Esophagus muscularis mucosa (tissue), 4 donors: ENCODE measurements at regions not wholly inside any gene's neighbourhood (a gene's known extent, or its start where the extent isn't known, plus 50 kb on each side); places are given as distances from the start of the nearest gene placed in this dataset.

Experiments used
- DNase-seq: peaks from one replicate; pipeline ENCODE4 v3.0.0-alpha.2; 2017; ENCODE audit errors: extremely low spot score
- H3K27ac ChIP-seq, 4 donors: fragments of 200-600 bp; sonication (generic); replicated peaks in 1 of 4; 1 replicate in 3 of 4; 2 replicates in 1 of 4; pipeline ENCODE4 v1.5.1; 2016 to 2019; ENCODE audit warnings: mild to moderate bottlenecking in 1 of 4
- H3K27me3 ChIP-seq, 4 donors: fragments of 200-600 bp; sonication (generic); one replicate each; pipeline versions ENCODE4 v1.5.1 to v1.6.0; 2016 to 2019
- H3K36me3 ChIP-seq, 4 donors: fragments of 200-600 bp; sonication (generic); one replicate each; pipeline ENCODE4 v1.5.1; 2016 to 2019
- H3K4me1 ChIP-seq, 4 donors: fragments of 200-600 bp; sonication (generic); one replicate each; pipeline ENCODE4 v1.5.1; 2016 to 2019
- H3K4me3 ChIP-seq, 4 donors: fragments of 200-600 bp; sonication (generic); 1 replicate in 2 of 4; 2 replicates in 2 of 4; pipeline ENCODE4 v1.5.1; 2016 to 2019; ENCODE audit warnings: mild to moderate bottlenecking in 4 of 4, moderate library complexity in 1 of 4
- H3K9me3 ChIP-seq, 4 donors: fragments of 200-600 bp; sonication (generic); 1 replicate in 3 of 4; 2 replicates in 1 of 4; pipeline ENCODE4 v1.5.1; 2016 to 2019
- CTCF ChIP-seq, 3 experiments: fragments of 200-600 bp in 2 of 3; fragments of 450-650 bp in 1 of 3; sonication (generic) in 2 of 3; IDR thresholded peaks; one replicate each; pipeline ENCODE4 v1.5.1; 2017 to 2019; ENCODE audit warnings: antibody characterized with exemption in 3 of 3, mild to moderate bottlenecking in 2 of 3, moderate library complexity in 1 of 3
- EP300 ChIP-seq: sonication (generic); formaldehyde crosslinking; IDR thresholded peaks from one replicate; pipeline ENCODE4 v1.6.1; 2017; ENCODE audit warnings: antibody characterized with exemption
- POLR2A ChIP-seq: fragments of 450-650 bp; IDR thresholded peaks from one replicate; pipeline ENCODE4 v1.6.1; 2017; ENCODE audit warnings: antibody characterized with exemption, moderate library complexity, mild to moderate bottlenecking, low read depth
- POLR2AphosphoS5 ChIP-seq, 2 donors: sonication (generic); formaldehyde crosslinking; IDR thresholded peaks; one replicate each; pipeline ENCODE4 v1.6.1; 2017; ENCODE audit warnings: antibody characterized with exemption in 2 of 2
- WGBS: methylation state at CpG from one replicate; pipeline ENCODE4 v1.1.5; 2018; 5-methylcytosine and 5-hydroxymethylcytosine counted together
- intact Hi-C: fragments of 100-400 bp; cut with DNase I; formaldehyde crosslinking; loops from one replicate; pipeline ENCODE4 v1.15.1; 2023

GRCh38 chr14:34373191-34373590 lies 88.8 kb downstream of the SPTSSA start:
- Histone ChIP-seq H3K4me1 (peaks cover 0 to 15% (median 0%) of the 10 kb centered on the region in 4 donors), H3K27me3 (no peaks in the 10 kb centered on the region), H3K27ac (no peak overlapping the region), H3K36me3 (no peaks in the 10 kb centered on the region), H3K9me3 (no peaks in the 10 kb centered on the region), H3K4me3 (no peak overlapping the region)
- TF ChIP-seq CTCF (IDR thresholded peaks at IDR 0.05) (no peak), EP300 (no peak), POLR2A (no peak), POLR2AphosphoS5 (IDR thresholded peaks at IDR 0.05) (no peak)
- WGBS: 47% methylated on average over 2 of the region's 2 CpGs
- no peak for DNase-seq
- intact Hi-C loops: no loop called here

- WGBS: 86% methylated on average over 1 of the region's 1 CpG
- Histone ChIP-seq H3K9me3 (no peaks in the 10 kb centered on the region), H3K4me1 (peaks cover 0 to 19% (median 0%) of the 10 kb centered on the region in 4 donors), H3K27ac (no peak overlapping the region), H3K4me3 (no peak overlapping the region), H3K27me3 (no peaks in the 10 kb centered on the region), H3K36me3 (no peaks in the 10 kb centered on the region)
- intact Hi-C loops: no loop called here
- TF ChIP-seq POLR2AphosphoS5 (IDR thresholded peaks at IDR 0.05) (no peak), POLR2A (no peak), CTCF (IDR thresholded peaks at IDR 0.05) (no peak), EP300 (no peak)
- no peak for DNase-seq
Measured at GRCh38 chr14:34372786-34373185, 89.3 kb downstream of the SPTSSA start.

- intact Hi-C loops: loop anchor here (10.0 kb wide), 1 partner anchor 125 kb away; no protein-coding TSS in a partner anchor
- no peaks in the 10 kb centered on the region for H3K9me3 ChIP-seq
- no peak for TF ChIP-seq POLR2AphosphoS5 (IDR thresholded peaks at IDR 0.05)
- H3K36me3 ChIP-seq: no peaks in the 10 kb centered on the region
- no peaks in the 10 kb centered on the region for H3K27me3 ChIP-seq
- 65% methylated on average over 1 of the region's 1 CpG for WGBS
- no peak overlapping the region for H3K4me3 ChIP-seq
- peaks cover 0 to 20% (median 0%) of the 10 kb centered on the region in 4 donors for H3K4me1 ChIP-seq
- H3K27ac ChIP-seq: no peak overlapping the region
- DNase-seq: peak; percentile 8
Measured at GRCh38 chr14:34369648-34370030, 92.4 kb downstream of the SPTSSA start.

- Histone ChIP-seq H3K4me3 (no peak overlapping the region), H3K9me3 (no peaks in the 10 kb centered on the region), H3K36me3 (no peaks in the 10 kb centered on the region), H3K27me3 (no peaks in the 10 kb centered on the region), H3K27ac (peak overlapping the region in 2 of 4 donors; percentile 34 to 47), H3K4me1 (peaks cover 0 to 20% (median 0%) of the 10 kb centered on the region in 4 donors)
- TF ChIP-seq EP300: no peak
- TF ChIP-seq CTCF (IDR thresholded peaks at IDR 0.05): no peak
- no peak for TF ChIP-seq POLR2AphosphoS5 (IDR thresholded peaks at IDR 0.05)
- TF ChIP-seq POLR2A: no peak
- intact Hi-C loops: loop anchor here (10.0 kb wide), 1 partner anchor 126 kb away; no protein-coding TSS in a partner anchor
- 70% methylated on average over 3 of the region's 3 CpGs for WGBS
- peak; percentile 70 for DNase-seq
Measured at GRCh38 chr14:34368971-34369647, 92.9 kb downstream of the SPTSSA start.

- WGBS: 58% methylated on average over 8 of the region's 8 CpGs
- TF ChIP-seq POLR2AphosphoS5 (IDR thresholded peaks at IDR 0.05): no peak
- TF ChIP-seq CTCF (IDR thresholded peaks at IDR 0.05): no peak
- TF ChIP-seq EP300: no peak
- TF ChIP-seq POLR2A: no peak
- Histone ChIP-seq H3K9me3 (no peaks in the 10 kb centered on the region), H3K27ac (peak overlapping the region in 2 of 4 donors; percentile 34 to 47), H3K4me3 (no peak overlapping the region), H3K36me3 (no peaks in the 10 kb centered on the region), H3K4me1 (peaks cover 0 to 20% (median 0%) of the 10 kb centered on the region in 4 donors), H3K27me3 (no peaks in the 10 kb centered on the region)
- peak; percentile 64 for DNase-seq
- intact Hi-C loops: loop anchor here (10.0 kb wide), 1 partner anchor 126 kb away; no protein-coding TSS in a partner anchor
Measured at GRCh38 chr14:34368115-34368970, 93.7 kb downstream of the SPTSSA start.
